Endothelial cell of umbilical vein (primary cell): ENCODE measurements at regions not wholly inside any gene's neighbourhood (a gene's known extent, or its start where the extent isn't known, plus 50 kb on each side); places are given as distances from the start of the nearest gene placed in this dataset.

Experiments
- BruUV-seq: library from RNA; stranded (reverse); fragments of 400-500 nt; replicated peaks from 2 replicates; lab custom pipeline; 2021; lab: Mats Ljungman, UMichigan
- CTCF ChIA-PET: fragments of 300-600, 350-600 bp; sonication (Branson Sonifier 250); formaldehyde crosslinking; loops from one replicate; lab custom pipeline; 2021; ENCODE audit warnings: antibody characterized with exemption, inconsistent platforms; lab: Charles Lee
- POLR2A ChIA-PET: fragments of 300-600, 350-600 bp; sonication (Branson Sonifier 250); formaldehyde crosslinking; loops from one replicate; lab custom pipeline; 2021; ENCODE audit warnings: antibody characterized with exemption, inconsistent platforms; lab: Charles Lee
- DNase-seq: peaks from one replicate; pipeline ENCODE4 v3.0.0-alpha.2; 2011; ENCODE audit warnings: low read depth, low spot score
- FAIRE-seq: peaks from 2 replicates; lab custom pipeline; 2011; peaks lifted over from hg19 to GRCh38; lab: Jason Lieb, UNC
- H2AFZ ChIP-seq: 2 replicates; pipeline ENCODE4 v1.6.0; 2012; ENCODE audit warnings: low read depth, low read length, control low read depth, inconsistent platforms
- H3K27ac ChIP-seq: 2 replicates; pipeline ENCODE4 v1.5.1; 2011; ENCODE audit warnings: low read depth, mild to moderate bottlenecking, control low read depth, low read length, moderate library complexity; ENCODE audit not compliant: insufficient read depth
- H3K27me3 ChIP-seq, 2 experiments: 2 replicates each; pipeline versions ENCODE4 v1.6.0 to v1.6.1; 2011; ENCODE audit warnings: low read length in 2 of 2, mixed read lengths in 1 of 2; ENCODE audit not compliant: control insufficient read depth in 2 of 2, insufficient read depth in 2 of 2
- H3K36me3 ChIP-seq, 2 experiments: 2 replicates in 1 of 2; 3 replicates in 1 of 2; pipeline ENCODE4 v1.5.1; 2011; ENCODE audit warnings: low read length in 2 of 2, mild to moderate bottlenecking in 1 of 2, moderate library complexity in 1 of 2; ENCODE audit not compliant: control insufficient read depth in 2 of 2, insufficient read depth in 2 of 2; ENCODE audit errors: extremely low read depth in 1 of 2
- H3K4me1 ChIP-seq: 3 replicates; pipeline ENCODE4 v1.5.1; 2011; ENCODE audit warnings: mild to moderate bottlenecking, low read length; ENCODE audit not compliant: control insufficient read depth, insufficient read depth; ENCODE audit errors: extremely low read depth
- H3K4me2 ChIP-seq: 2 replicates; pipeline ENCODE4 v1.6.1; 2011; ENCODE audit warnings: low read length, control low read depth, mixed read lengths; ENCODE audit not compliant: insufficient read depth
- H3K4me3 ChIP-seq, 3 experiments: fragments of 200-600 bp in 1 of 3; sonication (generic), shearing (Covaris generic) in 1 of 3; replicated peaks in 1 of 3; 2 replicates each; pipeline ENCODE4 v1.5.1; 2011 to 2016; ENCODE audit warnings: control low read depth in 3 of 3, low read length in 3 of 3, mild to moderate bottlenecking in 2 of 3, inconsistent platforms in 1 of 3, low read depth in 1 of 3, moderate library complexity in 1 of 3; ENCODE audit not compliant: insufficient read depth in 1 of 3
- H3K79me2 ChIP-seq: 2 replicates; pipeline ENCODE4 v1.6.0; 2012; ENCODE audit warnings: low read length, inconsistent platforms; ENCODE audit not compliant: control insufficient read depth, insufficient read depth
- H3K9ac ChIP-seq: replicated peaks from 2 replicates; pipeline ENCODE3; 2011; ENCODE audit warnings: low read length, control low read depth; ENCODE audit not compliant: insufficient read depth; ENCODE audit errors: extremely low read depth
- H3K9me1 ChIP-seq: replicated peaks from 3 replicates; pipeline ENCODE4 v1.6.0; 2011; ENCODE audit warnings: mild to moderate bottlenecking, low read length; ENCODE audit not compliant: control insufficient read depth, insufficient read depth; ENCODE audit errors: extremely low read depth
- H3K9me3 ChIP-seq: replicated peaks from 2 replicates; pipeline ENCODE4 v1.5.1; 2012; ENCODE audit warnings: low read length, inconsistent platforms; ENCODE audit not compliant: control insufficient read depth, insufficient read depth
- H4K20me1 ChIP-seq: replicated peaks from 2 replicates; pipeline ENCODE3; 2011; ENCODE audit warnings: mild to moderate bottlenecking, low read length; ENCODE audit not compliant: control insufficient read depth, insufficient read depth; ENCODE audit errors: extremely low read depth
- EZH2 ChIP-seq: IDR thresholded peaks from 2 replicates; pipeline ENCODE4 v1.6.1; 2012; ENCODE audit warnings: borderline replicate concordance, low read depth, mild to moderate bottlenecking, moderate library complexity, low read length, inconsistent platforms; ENCODE audit not compliant: severe bottlenecking
- FOS ChIP-seq: IDR thresholded peaks from 2 replicates; pipeline ENCODE4 v1.6.1; 2011; ENCODE audit warnings: mild to moderate bottlenecking, low read length, moderate library complexity, borderline replicate concordance; ENCODE audit not compliant: insufficient read depth
- GATA2 ChIP-seq: IDR thresholded peaks from 2 replicates; pipeline ENCODE4 v1.7.0; 2011; ENCODE audit warnings: low read depth, mild to moderate bottlenecking, moderate library complexity, mixed read lengths, low read length; ENCODE audit not compliant: insufficient read length, insufficient read depth
- JUN ChIP-seq: IDR thresholded peaks from 2 replicates; pipeline ENCODE4 v1.6.1; 2011; ENCODE audit warnings: borderline replicate concordance, low read depth; ENCODE audit not compliant: insufficient read length, insufficient read depth
- MAX ChIP-seq: IDR thresholded peaks from 2 replicates; pipeline ENCODE4 v1.6.1; 2011; ENCODE audit not compliant: insufficient read depth, insufficient read length
- MYC ChIP-seq: IDR thresholded peaks from one replicate; pipeline ENCODE4 v1.6.1; 2011; ENCODE audit warnings: mild to moderate bottlenecking, low read depth, low read length
- POLR2AphosphoS5 ChIP-seq: IDR thresholded peaks from 2 replicates; pipeline ENCODE4 v1.6.1; 2012; ENCODE audit warnings: low read depth, mild to moderate bottlenecking, control low read depth, low read length, moderate library complexity; ENCODE audit not compliant: insufficient read depth
- dilution Hi-C: fragments of 300-500 bp; cut with MboI; formaldehyde crosslinking; loops from one replicate; pipeline ENCODE4 v1.15.0; 2019; ENCODE audit warnings: low sequenced_read_pairs; ENCODE audit not compliant: extremely low pct_ligation_motif_present
- intact Hi-C: fragments of 100-400 bp; cut with micrococcal nuclease; formaldehyde crosslinking; loops from one replicate; pipeline ENCODE4 v1.10.0; 2022

- CTCF ChIA-PET, result no interaction called here
- BruUV-seq, result no TSS peak
- no peak for FAIRE-seq
- Histone ChIP-seq H3K4me2 (no peak overlapping the region), H3K27ac (no peak overlapping the region), H3K36me3 (no peaks in the 10 kb centered on the region), H3K9ac (no peak overlapping the region), H3K4me3 (no peak overlapping the region), H3K4me1 (no peaks in the 10 kb centered on the region), H4K20me1 (no peaks in the 10 kb centered on the region), H3K9me3 (no peaks in the 10 kb centered on the region), H3K79me2 (no peaks in the 10 kb centered on the region), H3K27me3 (no peaks in the 10 kb centered on the region), H3K9me1 (no peaks in the 10 kb centered on the region), H2AFZ (no peak overlapping the region)
- POLR2A ChIA-PET, result no interaction called here
- TF ChIP-seq JUN, result no peak
- TF ChIP-seq EZH2, result no peak
- TF ChIP-seq POLR2AphosphoS5, result no peak
- TF ChIP-seq GATA2, result no peak
- TF ChIP-seq FOS, result no peak
- no peak for TF ChIP-seq MYC
- no peak for TF ChIP-seq MAX
- intact Hi-C loops, result no loop called here
- no peak for DNase-seq
- dilution Hi-C loops, result no loop called here
These were observed 1187.7 kb upstream of the PCDH9 start for GRCh38 chr13:68417801-68418200.

- Histone ChIP-seq H3K27me3 (no peaks in the 10 kb centered on the region), H2AFZ (no peak overlapping the region), H3K9me1 (no peaks in the 10 kb centered on the region), H3K27ac (no peak overlapping the region), H3K9ac (no peak overlapping the region), H3K4me2 (no peak overlapping the region), H3K4me1 (no peaks in the 10 kb centered on the region), H3K4me3 (no peak overlapping the region), H4K20me1 (no peaks in the 10 kb centered on the region), H3K36me3 (no peaks in the 10 kb centered on the region), H3K9me3 (no peaks in the 10 kb centered on the region), H3K79me2 (no peaks in the 10 kb centered on the region)
- dilution Hi-C loops (no loop called here), intact Hi-C loops (no loop called here)
- CTCF ChIA-PET, result no interaction called here
- POLR2A ChIA-PET, result no interaction called here
- TF ChIP-seq GATA2 (no peak), JUN (no peak), EZH2 (no peak)
- FAIRE-seq, result no peak
- no TSS peak for BruUV-seq
- no peak for DNase-seq
These were observed 1179.9 kb upstream of the PCDH9 start for GRCh38 chr13:68410007-68410406.
